HCT116 (cell line): ENCODE measurements at regions not wholly inside any gene's neighbourhood (a gene's known extent, or its start where the extent isn't known, plus 50 kb on each side); places are given as distances from the start of the nearest gene placed in this dataset.

Experiments used
- ATAC-seq: fragments of 200-7000 bp; cut with Tn5 transposase; 2 replicates; pipeline ENCODE4 v1.9.1; 2020; ENCODE audit warnings: mild to moderate bottlenecking, moderate library complexity
- BruUV-seq: library from RNA; stranded (reverse); fragments of 400-500 nt; replicated peaks from 2 replicates; lab custom pipeline; 2021; lab: Mats Ljungman, UMichigan
- CTCF ChIA-PET: fragments of 300-600 bp; sonication (Branson Sonifier 250); formaldehyde crosslinking; loops from one replicate; lab custom pipeline; 2021; ENCODE audit warnings: antibody characterized with exemption; lab: Charles Lee
- POLR2A ChIA-PET: fragments of 300-600, 350-600 bp; sonication (Branson Sonifier 250); formaldehyde crosslinking; loops from one replicate; lab custom pipeline; 2021; ENCODE audit warnings: antibody characterized with exemption; lab: Charles Lee
- RAD21 ChIA-PET, 2 experiments: fragments of 300-600 bp; sonication (Branson Sonifier 250); formaldehyde crosslinking; loops; one replicate each; lab custom pipeline; 2023; ENCODE audit warnings: low total read pairs in 2 of 2; ENCODE audit not compliant: uncharacterized antibody in 2 of 2, unreplicated experiment in 2 of 2, low non-redundant PET in 1 of 2; lab: Charles Lee
- DNase-seq: peaks from one replicate; pipeline ENCODE4 v3.0.0-alpha.2; 2010; ENCODE audit warnings: low read depth, low spot score
- H2AFZ ChIP-seq: fragments of 200-600 bp; shearing (Covaris generic), sonication (generic); 2 replicates; pipeline ENCODE4 v1.6.1; 2017; ENCODE audit warnings: low read depth, mixed run types, mixed read lengths, antibody characterized with exemption, low read length; ENCODE audit not compliant: poor library complexity, severe bottlenecking
- H3K27ac ChIP-seq: 2 replicates; pipeline ENCODE4 v1.5.1; 2012; ENCODE audit warnings: low read depth, low read length
- H3K27me3 ChIP-seq: fragments of 200-600 bp; sonication (generic); 2 replicates; pipeline ENCODE4 v1.6.1; 2016; ENCODE audit warnings: mixed run types, low read length, mixed read lengths; ENCODE audit not compliant: insufficient read depth
- H3K36me3 ChIP-seq, 2 experiments: fragments of 200-500 bp in 1 of 2; fragments of 200-600 bp in 1 of 2; sonication (Bioruptor generic) in 1 of 2; sonication (generic) in 1 of 2; 2 replicates each; pipeline versions ENCODE4 v1.5.1 to v1.6.1; 2014 to 2016; ENCODE audit warnings: low read length in 2 of 2, inconsistent platforms in 1 of 2, mixed read lengths in 1 of 2, mixed run types in 1 of 2; ENCODE audit not compliant: insufficient read depth in 2 of 2, control insufficient read depth in 1 of 2
- H3K4me1 ChIP-seq, 2 experiments: fragments of 200-600 bp in 1 of 2; sonication (generic) in 1 of 2; 2 replicates each; pipeline versions ENCODE4 v1.5.1 to v1.6.1; 2012 to 2017; ENCODE audit warnings: low read length in 2 of 2, inconsistent platforms in 1 of 2, mild to moderate bottlenecking in 1 of 2, mixed read lengths in 1 of 2, mixed run types in 1 of 2, moderate library complexity in 1 of 2; ENCODE audit not compliant: insufficient read depth in 2 of 2, control insufficient read depth in 1 of 2
- H3K4me2 ChIP-seq: fragments of 200-600 bp; sonication (generic); 2 replicates; pipeline ENCODE4 v1.6.1; 2017; ENCODE audit warnings: mixed run types, low read length, mixed read lengths
- H3K4me3 ChIP-seq, 2 experiments: fragments of 200-600 bp in 1 of 2; sonication (generic) in 1 of 2; replicated peaks in 1 of 2; 2 replicates each; pipeline ENCODE4 v1.5.1; 2011 to 2016; ENCODE audit warnings: low read length in 2 of 2, control low read depth in 1 of 2, low read depth in 1 of 2, mild to moderate bottlenecking in 1 of 2, mixed read lengths in 1 of 2, mixed run types in 1 of 2
- H3K79me2 ChIP-seq: fragments of 200-600 bp; sonication (generic); 2 replicates; pipeline ENCODE4 v1.6.1; 2017; ENCODE audit warnings: mild to moderate bottlenecking, mixed run types, low read length, moderate library complexity, mixed read lengths; ENCODE audit not compliant: insufficient read depth
- H3K9ac ChIP-seq: fragments of 200-600 bp; sonication (generic); 2 replicates; pipeline ENCODE4 v1.6.1; 2016; ENCODE audit warnings: low read length, mixed read lengths
- H3K9me2 ChIP-seq: fragments of 200-600 bp; sonication (generic), shearing (Covaris generic); 2 replicates; pipeline ENCODE4 v1.6.1; 2017; ENCODE audit warnings: mixed run types, mild to moderate bottlenecking, moderate library complexity; ENCODE audit not compliant: insufficient read depth
- H3K9me3 ChIP-seq, 2 experiments: fragments of 200-500 bp in 1 of 2; fragments of 200-600 bp in 1 of 2; sonication (Bioruptor generic) in 1 of 2; sonication (generic) in 1 of 2; 2 replicates each; pipeline ENCODE4 v1.6.1; 2014 to 2017; ENCODE audit warnings: low read length in 2 of 2, mixed read lengths in 2 of 2, inconsistent platforms in 1 of 2, low read depth in 1 of 2, mild to moderate bottlenecking in 1 of 2, mixed run types in 1 of 2, moderate library complexity in 1 of 2; ENCODE audit not compliant: control insufficient read depth in 1 of 2, insufficient read depth in 1 of 2
- H4K20me1 ChIP-seq: fragments of 200-600 bp; sonication (generic), shearing (Covaris generic); 2 replicates; pipeline ENCODE4 v1.6.1; 2017; ENCODE audit warnings: mixed run types, mild to moderate bottlenecking, moderate library complexity; ENCODE audit not compliant: insufficient read depth
- CBX3 ChIP-seq: IDR thresholded peaks from 2 replicates; pipeline ENCODE4 v1.6.1; 2012; ENCODE audit warnings: low read depth
- CEBPB ChIP-seq: IDR thresholded peaks from 2 replicates; pipeline ENCODE4 v1.6.1; 2012; ENCODE audit warnings: low read depth
- CTCF ChIP-seq, 3 experiments: fragments of 200-600 bp in 1 of 3; sonication (generic) in 1 of 3; IDR thresholded peaks in 2 of 3; conservative IDR thresholded peaks in 1 of 3; 2 replicates each; pipeline ENCODE4 v1.5.1; 2012 to 2017; ENCODE audit warnings: low read depth in 2 of 3, low read length in 2 of 3, antibody characterized with exemption in 1 of 3, borderline replicate concordance in 1 of 3, control low read depth in 1 of 3, mild to moderate bottlenecking in 1 of 3, mixed read lengths in 1 of 3, mixed run types in 1 of 3, moderate library complexity in 1 of 3; ENCODE audit not compliant: insufficient read depth in 1 of 3
- EGR1 ChIP-seq: IDR thresholded peaks from 2 replicates; pipeline ENCODE4 v1.6.1; 2012; ENCODE audit warnings: low read depth
- ELF1 ChIP-seq: IDR thresholded peaks from 2 replicates; pipeline ENCODE4 v1.6.1; 2012; ENCODE audit warnings: low read depth, borderline replicate concordance
- EZH2 ChIP-seq: fragments of 200-600 bp; sonication (generic); IDR thresholded peaks from 2 replicates; pipeline ENCODE4 v1.6.1; 2017; ENCODE audit warnings: antibody characterized with exemption, mixed run types
- EZH2phosphoT487 ChIP-seq: fragments of 200-600 bp; IDR thresholded peaks from 2 replicates; pipeline ENCODE4 v1.6.1; 2018; ENCODE audit warnings: antibody characterized with exemption, borderline replicate concordance
- FOSL1 ChIP-seq: IDR thresholded peaks from 2 replicates; pipeline ENCODE4 v1.6.1; 2012; ENCODE audit warnings: low read depth
- JUND ChIP-seq: IDR thresholded peaks from 2 replicates; pipeline ENCODE4 v1.6.1; 2012
- MAX ChIP-seq: IDR thresholded peaks from 2 replicates; pipeline ENCODE4 v1.6.1; 2012
- POLR2A ChIP-seq: IDR thresholded peaks from 2 replicates; pipeline ENCODE4 v1.7.0; 2011; ENCODE audit warnings: borderline replicate concordance; ENCODE audit not compliant: insufficient read depth, insufficient read length; ENCODE audit errors: extremely low read depth
- POLR2AphosphoS5 ChIP-seq: IDR thresholded peaks from 2 replicates; pipeline ENCODE4 v1.6.1; 2011; ENCODE audit warnings: mild to moderate bottlenecking, low read depth, low read length, moderate library complexity
- SIN3A ChIP-seq: IDR thresholded peaks from 2 replicates; pipeline ENCODE4 v1.6.1; 2012; ENCODE audit warnings: low read depth
- SRF ChIP-seq: IDR thresholded peaks from 2 replicates; pipeline ENCODE4 v1.6.1; 2012; ENCODE audit warnings: low read depth
- TCF7L2 ChIP-seq: IDR thresholded peaks from 2 replicates; pipeline ENCODE4 v1.7.0; 2011; ENCODE audit warnings: borderline replicate concordance, inconsistent platforms; ENCODE audit not compliant: insufficient read depth, insufficient read length; ENCODE audit errors: extremely low read depth
- YY1 ChIP-seq: IDR thresholded peaks from 2 replicates; pipeline ENCODE4 v1.6.1; 2011; ENCODE audit warnings: low read length, low read depth, moderate library complexity, mild to moderate bottlenecking; ENCODE audit not compliant: insufficient replicate concordance; ENCODE audit errors: extremely low read depth
- ZFX ChIP-seq: fragments of 450-650 bp; IDR thresholded peaks from 2 replicates; pipeline ENCODE4 v1.6.1; 2017
- intact Hi-C: fragments of 100-400 bp; cut with micrococcal nuclease; formaldehyde crosslinking; loops from 2 replicates; pipeline ENCODE4 v1.10.0; 2022

- intact Hi-C loops: no loop called here
- H3K9ac ChIP-seq: no peak overlapping the region
- no peak overlapping the region for H3K4me3 ChIP-seq
- H3K27me3 ChIP-seq: no peaks in the 10 kb centered on the region
- ATAC-seq (no peak), DNase-seq (no peak)
- H3K4me2 ChIP-seq: no peak overlapping the region
- H2AFZ ChIP-seq: no peak overlapping the region
- no peak overlapping the region for H3K27ac ChIP-seq
- peaks cover 0 to 18% of the 10 kb centered on the region in 2 experiments; a peak in 2 of 4 replicates for H3K9me3 ChIP-seq
- no peaks in the 10 kb centered on the region for H4K20me1 ChIP-seq
- BruUV-seq: no TSS peak
- no peaks in the 10 kb centered on the region for H3K36me3 ChIP-seq
- ChIA-PET CTCF (no interaction called here), POLR2A (no interaction called here), RAD21 (no interaction called here)
- TF ChIP-seq ZFX: no peak
- no peak for TF ChIP-seq TCF7L2
- TF ChIP-seq CEBPB: no peak
- no peak for TF ChIP-seq JUND
- no peak for TF ChIP-seq SIN3A
- TF ChIP-seq CBX3: no peak
- no peak for TF ChIP-seq POLR2A
- TF ChIP-seq SRF: no peak
- no peak for TF ChIP-seq YY1
- TF ChIP-seq ELF1: no peak
- no peak for TF ChIP-seq EGR1
- TF ChIP-seq POLR2AphosphoS5: no peak
- TF ChIP-seq CTCF (IDR thresholded peaks at IDR 0.05 in 2 of 3, conservative IDR thresholded peaks at IDR 0.05 in 1 of 3; ENCODE audit: borderline replicate concordance in 1 of 3, insufficient read depth in 1 of 3, low read depth in 2 of 3, low read length in 2 of 3): no peak
- TF ChIP-seq FOSL1: no peak
- TF ChIP-seq EZH2phosphoT487: no peak
- no peak for TF ChIP-seq EZH2
- TF ChIP-seq MAX: no peak
- no peaks in the 10 kb centered on the region for H3K79me2 ChIP-seq
- no peaks in the 10 kb centered on the region for H3K4me1 ChIP-seq
- H3K9me2 ChIP-seq: no peaks in the 10 kb centered on the region
Measured at GRCh38 chr11:127619946-127620345, 619.4 kb upstream of the KIRREL3 start.
